ENCODE measurements at regions not wholly inside any gene's neighbourhood (a gene's known extent, or its start where the extent isn't known, plus 50 kb on each side); places are given as distances from the start of the nearest gene placed in this dataset.

DNA sequence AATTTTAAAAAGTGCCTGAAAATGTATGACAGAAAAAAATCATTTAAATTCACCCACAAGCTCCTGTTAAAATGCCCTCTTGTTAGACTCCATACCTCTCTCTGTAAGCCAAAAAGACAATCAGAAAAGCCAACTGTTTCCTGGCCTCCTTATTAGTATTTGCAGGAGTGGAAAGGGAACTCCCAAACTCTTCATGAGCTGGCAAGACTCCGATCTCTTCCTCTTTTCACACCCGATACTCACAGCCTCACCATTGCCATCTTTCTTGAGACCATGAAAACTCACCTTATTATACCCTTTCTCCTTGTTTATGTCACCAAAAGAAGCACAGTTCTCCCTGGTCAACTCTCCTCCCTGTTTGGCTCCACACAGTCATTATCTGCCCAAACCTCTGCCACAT lies 197.8 kb downstream of the DMAC1 start:
- Histone ChIP-seq H3K4me3 (no peak overlapping the region), H3K9me3 (no peaks in the 10 kb centered on the region), H3K4me1 (no peaks in the 10 kb centered on the region), H3K36me3 (no peaks in the 10 kb centered on the region), H3K27ac (no peak overlapping the region), H3K27me3 (no peaks in the 10 kb centered on the region)
- TF ChIP-seq, protein P1, sequence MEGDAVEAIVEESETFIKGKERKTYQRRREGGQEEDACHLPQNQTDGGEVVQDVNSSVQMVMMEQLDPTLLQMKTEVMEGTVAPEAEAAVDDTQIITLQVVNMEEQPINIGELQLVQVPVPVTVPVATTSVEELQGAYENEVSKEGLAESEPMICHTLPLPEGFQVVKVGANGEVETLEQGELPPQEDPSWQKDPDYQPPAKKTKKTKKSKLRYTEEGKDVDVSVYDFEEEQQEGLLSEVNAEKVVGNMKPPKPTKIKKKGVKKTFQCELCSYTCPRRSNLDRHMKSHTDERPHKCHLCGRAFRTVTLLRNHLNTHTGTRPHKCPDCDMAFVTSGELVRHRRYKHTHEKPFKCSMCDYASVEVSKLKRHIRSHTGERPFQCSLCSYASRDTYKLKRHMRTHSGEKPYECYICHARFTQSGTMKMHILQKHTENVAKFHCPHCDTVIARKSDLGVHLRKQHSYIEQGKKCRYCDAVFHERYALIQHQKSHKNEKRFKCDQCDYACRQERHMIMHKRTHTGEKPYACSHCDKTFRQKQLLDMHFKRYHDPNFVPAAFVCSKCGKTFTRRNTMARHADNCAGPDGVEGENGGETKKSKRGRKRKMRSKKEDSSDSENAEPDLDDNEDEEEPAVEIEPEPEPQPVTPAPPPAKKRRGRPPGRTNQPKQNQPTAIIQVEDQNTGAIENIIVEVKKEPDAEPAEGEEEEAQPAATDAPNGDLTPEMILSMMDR (IDR thresholded peaks at IDR 0.05): no peak
- no peak for DNase-seq (ENCODE audit: low spot score in 2 of 2)
- intact Hi-C loops (cut with DNase I): no loop called here

GRCh38 chr9:7597716-7598115 lies 201.9 kb downstream of the DMAC1 start:
- Histone ChIP-seq H3K4me3 (no peak overlapping the region), H3K36me3 (no peaks in the 10 kb centered on the region), H3K27ac (no peak overlapping the region), H3K9me3 (peaks cover 0 to 6% of the 10 kb centered on the region in 2 donors), H3K27me3 (no peaks in the 10 kb centered on the region), H3K4me1 (no peaks in the 10 kb centered on the region)
- DNase-seq (ENCODE audit: low spot score in 2 of 2): no peak
- intact Hi-C loops (cut with DNase I): no loop called here
- TF ChIP-seq, protein P1 (IDR thresholded peaks at IDR 0.05): no peak

GRCh38 chr9:7592321-7593316 lies 207.0 kb downstream of the DMAC1 start:
- TF ChIP-seq, protein P1 (IDR thresholded peaks at IDR 0.05): no peak
- H3K4me3 ChIP-seq: no peak overlapping the region
- H3K27ac ChIP-seq: no peak overlapping the region
- H3K4me1 ChIP-seq: no peaks in the 10 kb centered on the region
- DNase-seq (ENCODE audit: low spot score in 2 of 2): no peak
- H3K27me3 ChIP-seq: no peaks in the 10 kb centered on the region
- intact Hi-C loops (cut with DNase I): no loop called here
- peaks cover 0 to 6% of the 10 kb centered on the region in 2 donors for H3K9me3 ChIP-seq
- no peaks in the 10 kb centered on the region for H3K36me3 ChIP-seq

DNA sequence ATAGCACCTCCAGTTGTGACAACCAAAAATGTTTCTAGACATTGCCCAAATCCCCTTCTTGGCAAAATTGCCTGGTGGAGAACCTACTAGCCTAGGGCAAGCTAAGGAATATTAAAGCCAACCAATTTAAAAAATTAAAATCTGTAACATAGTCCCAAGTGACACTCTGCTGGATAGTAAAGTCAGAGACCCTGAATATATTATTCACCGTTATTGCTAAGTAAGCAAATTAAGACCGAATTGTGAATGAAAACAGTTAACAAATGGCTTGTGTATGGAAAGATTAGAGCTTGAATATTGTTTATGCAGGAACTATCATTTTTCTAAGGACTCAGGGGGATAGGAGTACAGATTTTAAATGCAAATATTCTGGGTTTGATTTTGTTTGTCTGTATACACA lies 208.1 kb downstream of the DMAC1 start:
- Histone ChIP-seq H3K36me3 (no peaks in the 10 kb centered on the region), H3K27me3 (no peaks in the 10 kb centered on the region), H3K4me3 (no peak overlapping the region), H3K9me3 (peaks cover 0 to 6% of the 10 kb centered on the region in 2 donors), H3K4me1 (no peaks in the 10 kb centered on the region), H3K27ac (no peak overlapping the region)
- DNase-seq (ENCODE audit: low spot score in 2 of 2): no peak
- TF ChIP-seq, protein P1 (IDR thresholded peaks at IDR 0.05): no peak
- intact Hi-C loops (cut with DNase I): no loop called here

DNA sequence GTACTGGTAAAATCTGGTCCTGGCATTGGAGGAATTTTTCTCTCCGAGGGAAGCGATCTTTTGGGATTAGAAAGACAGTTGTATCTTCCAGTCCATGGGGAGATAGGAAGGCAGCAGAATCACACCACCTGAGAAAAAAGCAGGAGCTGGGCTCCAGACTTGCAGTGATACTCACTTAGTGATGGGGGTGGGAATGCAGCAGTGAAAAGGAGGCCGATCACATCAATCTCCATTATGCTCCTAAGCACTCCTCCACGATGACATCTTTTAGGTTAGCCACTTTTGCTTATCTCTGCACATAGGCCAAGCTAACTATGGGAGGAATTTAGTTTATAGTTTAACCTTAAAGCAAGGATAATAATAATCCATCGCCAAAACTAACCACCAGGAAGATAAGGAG lies 219.0 kb downstream of the DMAC1 start:
- no peak for DNase-seq (ENCODE audit: low spot score in 2 of 2)
- Histone ChIP-seq H3K36me3 (no peaks in the 10 kb centered on the region), H3K9me3 (no peaks in the 10 kb centered on the region), H3K4me3 (no peak overlapping the region), H3K4me1 (no peaks in the 10 kb centered on the region), H3K27me3 (no peaks in the 10 kb centered on the region), H3K27ac (no peak overlapping the region)
- TF ChIP-seq, protein P1 (IDR thresholded peaks at IDR 0.05): no peak
- intact Hi-C loops (cut with DNase I): no loop called here
